ENCODE measurements at regions not wholly inside any gene's neighbourhood (a gene's known extent, or its start where the extent isn't known, plus 50 kb on each side); places are given as distances from the start of the nearest gene placed in this dataset.

DNA sequence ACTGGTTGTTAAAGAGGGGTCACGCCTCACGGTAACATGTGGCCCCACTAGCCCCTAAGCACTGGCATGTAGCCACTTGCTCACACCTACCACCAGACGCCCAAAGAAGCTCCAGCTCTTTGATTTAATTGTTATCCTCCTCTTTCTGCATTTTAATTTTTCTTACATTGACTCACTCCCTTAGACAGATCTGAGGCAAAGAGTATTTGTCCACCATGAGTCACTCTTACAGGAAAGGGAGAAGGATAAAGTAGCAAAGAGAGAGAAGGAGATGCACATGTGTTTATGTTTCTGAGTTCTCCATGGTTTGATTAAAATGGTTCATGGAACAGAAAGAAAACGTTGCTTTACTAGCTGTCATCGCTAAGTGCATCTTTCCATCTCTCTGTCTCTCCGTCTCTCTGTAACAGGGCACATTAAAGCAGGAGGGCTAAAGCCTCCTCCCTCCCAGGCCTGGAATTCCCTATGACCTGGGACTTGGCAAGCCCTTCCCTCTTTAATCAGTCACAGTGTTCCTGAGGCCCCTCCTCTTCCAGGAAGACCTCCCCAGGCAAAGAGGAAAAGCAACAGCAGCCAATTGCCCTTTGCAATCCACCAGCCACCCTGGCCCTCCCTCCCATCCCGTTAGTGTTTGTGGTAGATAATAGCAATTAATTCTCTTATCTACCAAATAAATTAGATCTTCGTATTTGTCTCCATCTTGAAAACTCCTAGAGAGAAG is 112.8 kb upstream of the TSHZ2 start:
- DNase-seq: no peak

GRCh38 chr20:52852714-52853113 is 119.4 kb upstream of the TSHZ2 start:
- DNase-seq: peak; percentile 12

DNA sequence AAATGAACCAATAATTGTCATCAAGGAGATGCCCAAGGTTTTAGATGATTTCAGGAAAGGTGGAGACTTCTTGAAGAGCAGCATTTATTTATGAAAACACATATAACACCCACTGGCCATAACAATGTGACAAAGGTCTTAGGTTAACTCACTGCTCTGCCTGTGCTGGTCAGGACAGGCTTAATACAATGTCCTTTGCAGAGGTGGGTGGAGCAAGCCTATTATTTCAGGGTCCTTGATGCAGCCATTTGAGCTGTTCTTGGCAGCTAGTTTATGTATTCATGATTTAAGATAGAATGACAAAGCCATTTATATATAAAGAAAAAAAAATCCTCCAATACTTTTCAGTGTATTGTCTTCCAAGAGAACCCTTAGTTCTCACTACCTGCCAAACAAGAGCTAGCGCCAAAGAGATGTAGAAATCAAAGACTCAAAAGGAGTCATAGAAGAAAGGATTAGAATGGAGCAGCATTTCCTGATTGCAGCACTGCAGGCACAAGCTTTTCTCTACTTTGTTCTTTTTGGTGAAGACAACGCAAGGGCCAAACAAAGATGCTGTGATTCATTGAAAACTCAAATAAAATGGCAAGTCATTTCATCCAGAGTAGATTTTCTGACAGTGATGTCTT is 124.3 kb upstream of the TSHZ2 start:
- DNase-seq: peak; percentile 9

GRCh38 chr20:52847029-52847660 is 125.0 kb upstream of the TSHZ2 start:
- DNase-seq: no peak

GRCh38 chr20:52845044-52845443 is 127.1 kb upstream of the TSHZ2 start:
- no peak for DNase-seq

- no peak for DNase-seq
Measured at GRCh38 chr20:52843425-52843824, 128.7 kb upstream of the TSHZ2 start.

GRCh38 chr20:52841003-52841402 is 131.2 kb upstream of the TSHZ2 start:
- DNase-seq: no peak

DNA sequence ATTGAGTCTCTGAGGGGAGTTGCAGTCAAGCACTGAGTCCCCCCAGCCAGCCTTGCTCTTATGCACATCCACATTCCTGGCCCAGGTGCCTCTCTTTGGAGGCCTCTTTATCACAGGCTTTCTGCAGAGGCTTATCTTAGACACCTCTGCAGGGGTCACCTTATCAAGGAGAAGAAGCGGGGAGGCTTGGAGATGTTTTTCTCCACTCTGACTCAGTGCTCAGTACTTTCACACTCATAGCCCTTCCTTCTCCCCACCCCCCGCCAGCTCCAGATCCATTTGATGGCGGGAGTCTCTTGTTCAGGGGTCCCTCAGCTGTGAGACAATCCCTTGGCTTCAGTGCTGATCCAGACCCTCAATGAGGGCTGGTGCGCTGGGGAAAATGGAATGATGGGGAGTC is 132.1 kb upstream of the TSHZ2 start:
- DNase-seq: no peak

GRCh38 chr20:52838510-52839241 is 133.5 kb upstream of the TSHZ2 start:
- DNase-seq: no peak

DNA sequence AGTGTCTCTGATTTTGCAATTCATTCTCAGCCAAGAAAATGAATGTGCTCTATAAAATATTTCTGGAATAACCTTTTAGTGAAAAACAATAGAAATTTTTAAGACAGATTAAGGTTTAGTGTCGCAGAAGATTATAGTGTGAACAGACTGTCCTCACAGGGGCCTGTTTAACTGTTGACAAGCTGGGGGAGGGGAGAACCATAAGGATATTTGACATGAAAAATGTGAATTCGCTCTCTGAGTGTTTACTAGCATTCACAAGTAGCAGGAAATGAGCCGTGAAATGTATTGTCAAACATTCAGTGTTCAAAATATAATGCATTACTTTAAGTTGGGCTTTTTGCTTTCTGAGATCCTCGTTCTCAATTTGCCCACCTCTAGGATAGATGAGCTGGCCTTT is 134.8 kb upstream of the TSHZ2 start:
- DNase-seq: peak; percentile 70

GRCh38 chr20:52833901-52834300 is 138.3 kb upstream of the TSHZ2 start:
- DNase-seq: no peak

- DNase-seq: no peak
Measured at GRCh38 chr20:52832151-52832774, 139.9 kb upstream of the TSHZ2 start.

GRCh38 chr20:52830598-52830997 is 141.6 kb upstream of the TSHZ2 start:
- peak; percentile 5 for DNase-seq

DNA sequence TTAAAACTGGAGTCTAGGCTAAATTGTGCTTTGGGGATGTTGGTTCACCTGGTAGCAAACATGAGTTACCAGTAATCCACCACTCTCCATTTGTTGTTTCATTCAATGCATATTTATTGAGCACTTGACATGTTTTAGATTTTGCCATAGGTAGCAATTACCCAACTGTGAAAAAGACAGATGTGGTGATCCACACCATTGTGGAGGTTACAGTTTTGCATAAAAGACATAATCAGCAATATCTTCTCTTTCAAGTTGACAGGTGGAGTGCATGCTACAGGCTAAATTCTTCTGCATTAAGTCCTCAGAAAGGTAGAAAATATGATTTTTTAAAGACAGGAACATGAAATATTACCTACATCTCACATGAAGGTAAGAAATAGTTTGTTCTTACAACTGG is 143.0 kb upstream of the TSHZ2 start:
- DNase-seq: peak; percentile 62

DNA sequence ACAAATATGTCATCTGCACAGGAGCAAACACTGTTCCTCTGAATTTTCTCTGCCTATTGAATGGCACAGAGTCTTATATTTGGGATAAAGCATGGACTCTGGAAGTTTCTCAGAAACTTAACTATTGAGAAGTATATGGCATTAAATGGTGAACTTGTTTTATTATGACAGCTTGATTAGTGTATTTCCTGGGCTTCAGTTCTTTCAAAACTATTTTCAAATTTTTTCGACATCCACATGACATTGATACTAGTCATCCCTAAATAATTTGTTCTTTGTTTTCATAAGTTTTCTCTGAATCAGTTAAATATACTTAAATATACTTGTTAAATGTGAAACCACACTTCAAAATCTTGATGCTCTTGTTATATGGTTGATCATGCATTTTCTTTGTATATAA is 144.0 kb upstream of the TSHZ2 start:
- no peak for DNase-seq

DNA sequence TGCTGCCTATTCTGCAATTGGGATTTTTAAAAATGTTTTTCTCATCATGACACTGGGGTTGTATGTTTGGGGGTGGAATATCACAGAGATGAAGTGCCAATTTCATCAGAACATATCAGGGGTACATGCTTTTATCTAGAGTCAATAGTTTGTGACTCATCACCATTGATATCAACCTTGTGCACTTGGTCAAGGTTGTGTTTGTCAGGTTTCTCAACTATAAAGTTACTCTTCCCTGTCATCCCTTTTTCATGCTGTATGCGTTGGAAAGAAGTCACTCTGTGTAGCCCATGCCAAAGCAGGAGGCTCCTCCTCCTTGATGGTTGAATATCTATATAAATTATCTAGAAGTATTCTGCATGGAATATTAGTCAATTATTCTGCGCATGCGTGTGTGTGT is 145.4 kb upstream of the TSHZ2 start:
- DNase-seq: no peak

DNA sequence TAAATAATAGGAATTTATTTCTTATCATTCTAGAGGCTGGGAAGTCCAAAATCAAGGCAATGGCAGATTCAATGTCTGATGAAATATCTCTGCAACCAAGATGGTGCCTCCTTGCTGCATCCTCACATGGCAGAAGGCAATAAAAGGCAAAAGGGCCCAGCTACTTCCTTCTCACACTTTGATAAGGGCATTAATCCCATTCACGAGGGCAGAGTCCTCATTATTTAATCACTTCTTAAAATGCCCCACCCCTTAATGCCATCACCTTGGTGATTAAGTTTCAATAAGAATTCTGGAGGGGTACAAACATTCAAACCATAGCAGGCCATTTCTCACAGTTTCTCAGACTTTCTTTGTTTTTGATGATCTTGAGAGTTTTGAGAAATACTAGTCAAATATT is 145.8 kb upstream of the TSHZ2 start:
- DNase-seq: no peak

- no peak for DNase-seq
Measured at GRCh38 chr20:52824494-52825216, 147.5 kb upstream of the TSHZ2 start.

- no peak for DNase-seq
Measured at GRCh38 chr20:52823303-52823702, 148.9 kb upstream of the TSHZ2 start.

- DNase-seq: no peak
Measured at GRCh38 chr20:52820641-52821292, 151.4 kb upstream of the TSHZ2 start.

- DNase-seq: no peak
Measured at GRCh38 chr20:52818491-52818890, 153.7 kb upstream of the TSHZ2 start.

GRCh38 chr20:52817981-52818380 is 154.2 kb upstream of the TSHZ2 start:
- DNase-seq: no peak
